ENCODE measurements at regions not wholly inside any gene's neighbourhood (a gene's known extent, or its start where the extent isn't known, plus 50 kb on each side); places are given as distances from the start of the nearest gene placed in this dataset.

- DNase-seq (ENCODE audit: low read depth) = no peak
- H3K4me3 ChIP-seq (ENCODE audit: control insufficient read depth, low read depth, low read length) = no peak overlapping the region
- no peak for TF ChIP-seq CTCF (conservative IDR thresholded peaks at IDR 0.05; ENCODE audit: control insufficient read depth, insufficient read depth, low read depth, low read length)
These were observed 61.7 kb upstream of the PLS3 start for GRCh38 chrX:115499112-115499805.

GRCh38 chrX:115503099-115503498 is 57.9 kb upstream of the PLS3 start:
- TF ChIP-seq CTCF (conservative IDR thresholded peaks at IDR 0.05; ENCODE audit: control insufficient read depth, insufficient read depth, low read depth, low read length) = no peak
- no peak for DNase-seq (ENCODE audit: low read depth)
- H3K4me3 ChIP-seq (ENCODE audit: control insufficient read depth, low read depth, low read length) = no peak overlapping the region

GRCh38 chrX:115504167-115504566 is 56.8 kb upstream of the PLS3 start:
- H3K4me3 ChIP-seq (ENCODE audit: control insufficient read depth, low read depth, low read length) = no peak overlapping the region
- no peak for TF ChIP-seq CTCF (conservative IDR thresholded peaks at IDR 0.05; ENCODE audit: control insufficient read depth, insufficient read depth, low read depth, low read length)
- DNase-seq (ENCODE audit: low read depth) = no peak
